KMS-11 (cell line): ENCODE measurements at regions not wholly inside any gene's neighbourhood (a gene's known extent, or its start where the extent isn't known, plus 50 kb on each side); places are given as distances from the start of the nearest gene placed in this dataset.

Experiments used
- H2AFZ ChIP-seq: fragments of 200-600 bp; sonication (generic); 2 replicates; pipeline ENCODE4 v1.6.1; 2016; ENCODE audit warnings: antibody characterized with exemption, mixed run types, low read depth
- H3K27ac ChIP-seq: fragments of 200-600 bp; sonication (generic); 2 replicates; pipeline ENCODE4 v1.6.1; 2016; ENCODE audit warnings: mild to moderate bottlenecking, mixed run types
- H3K27me3 ChIP-seq: fragments of 200-600 bp; sonication (generic); 2 replicates; pipeline ENCODE4 v1.6.1; 2017; ENCODE audit warnings: mild to moderate bottlenecking, low read depth, mixed run types, moderate library complexity; ENCODE audit not compliant: insufficient read depth
- H3K36me3 ChIP-seq: fragments of 200-600 bp; sonication (generic); 2 replicates; pipeline ENCODE4 v1.6.1; 2017; ENCODE audit warnings: mild to moderate bottlenecking, mixed run types; ENCODE audit not compliant: insufficient read depth
- H3K4me1 ChIP-seq: fragments of 200-600 bp; sonication (generic); 2 replicates; pipeline ENCODE4 v1.6.1; 2016; ENCODE audit warnings: mild to moderate bottlenecking, low read depth, mixed run types; ENCODE audit not compliant: poor library complexity, severe bottlenecking
- H3K4me2 ChIP-seq: fragments of 200-600 bp; sonication (generic); 2 replicates; pipeline ENCODE4 v1.7.0; 2016; ENCODE audit warnings: mild to moderate bottlenecking, mixed run types
- H3K4me3 ChIP-seq: fragments of 200-600 bp; sonication (generic); IDR thresholded peaks from 2 replicates; pipeline ENCODE4 v1.6.1; 2017; ENCODE audit warnings: low read depth, low read length, mixed read lengths; ENCODE audit not compliant: insufficient read depth
- H3K79me2 ChIP-seq: fragments of 200-600 bp; sonication (generic); 2 replicates; pipeline ENCODE4 v1.6.1; 2016; ENCODE audit warnings: low read depth, mixed run types; ENCODE audit not compliant: insufficient read depth
- H3K9ac ChIP-seq: fragments of 200-600 bp; sonication (generic); 2 replicates; pipeline ENCODE4 v1.6.1; 2016; ENCODE audit warnings: mild to moderate bottlenecking, mixed run types
- H4K20me1 ChIP-seq: fragments of 200-600 bp; sonication (generic); 2 replicates; pipeline ENCODE4 v1.6.1; 2016; ENCODE audit warnings: mild to moderate bottlenecking, mixed run types; ENCODE audit not compliant: insufficient read depth
- CTCF ChIP-seq: fragments of 200-600 bp; sonication (generic); conservative IDR thresholded peaks from 2 replicates; pipeline ENCODE4 v1.6.1; 2017; ENCODE audit warnings: low read depth, mild to moderate bottlenecking, antibody characterized with exemption, low read length, moderate library complexity, mixed read lengths

GRCh38 chr6:132101535-132101934 is 150.4 kb upstream of the CCN2 start:
- Histone ChIP-seq H2AFZ (no peak overlapping the region), H3K27ac (no peak overlapping the region), H3K9ac (no peak overlapping the region), H3K4me1 (no peaks in the 10 kb centered on the region), H3K27me3 (no peaks in the 10 kb centered on the region), H4K20me1 (no peaks in the 10 kb centered on the region), H3K4me3 (no peak overlapping the region), H3K4me2 (no peak overlapping the region), H3K79me2 (no peaks in the 10 kb centered on the region), H3K36me3 (no peaks in the 10 kb centered on the region)
- no peak for TF ChIP-seq CTCF

GRCh38 chr6:132100388-132100990 is 149.3 kb upstream of the CCN2 start:
- no peak overlapping the region for H2AFZ ChIP-seq
- no peak overlapping the region for H3K9ac ChIP-seq
- no peak for TF ChIP-seq CTCF
- no peak overlapping the region for H3K27ac ChIP-seq
- H3K4me3 ChIP-seq = no peak overlapping the region
- no peak overlapping the region for H3K4me2 ChIP-seq
- H4K20me1 ChIP-seq = no peaks in the 10 kb centered on the region
- H3K79me2 ChIP-seq = no peaks in the 10 kb centered on the region
- H3K4me1 ChIP-seq = no peaks in the 10 kb centered on the region
- H3K27me3 ChIP-seq = no peaks in the 10 kb centered on the region
- no peaks in the 10 kb centered on the region for H3K36me3 ChIP-seq

GRCh38 chr6:132096996-132097395 is 145.8 kb upstream of the CCN2 start:
- no peak overlapping the region for H3K9ac ChIP-seq
- H3K4me2 ChIP-seq = no peak overlapping the region
- H2AFZ ChIP-seq = no peak overlapping the region
- no peaks in the 10 kb centered on the region for H3K36me3 ChIP-seq
- H3K27me3 ChIP-seq = no peaks in the 10 kb centered on the region
- TF ChIP-seq CTCF = no peak
- H3K27ac ChIP-seq = no peak overlapping the region
- H3K4me3 ChIP-seq = no peak overlapping the region
- no peaks in the 10 kb centered on the region for H3K79me2 ChIP-seq
- H4K20me1 ChIP-seq = no peaks in the 10 kb centered on the region
- H3K4me1 ChIP-seq = no peaks in the 10 kb centered on the region

- Histone ChIP-seq H3K79me2 (no peaks in the 10 kb centered on the region), H3K4me3 (no peak overlapping the region), H3K4me1 (no peaks in the 10 kb centered on the region), H4K20me1 (no peaks in the 10 kb centered on the region), H3K27ac (no peak overlapping the region), H3K36me3 (no peaks in the 10 kb centered on the region), H3K27me3 (no peaks in the 10 kb centered on the region), H2AFZ (no peak overlapping the region), H3K9ac (no peak overlapping the region), H3K4me2 (no peak overlapping the region)
- no peak for TF ChIP-seq CTCF
These were observed 145.1 kb upstream of the CCN2 start for GRCh38 chr6:132096245-132096644.
